Liver (tissue), 8 donors: ENCODE measurements at regions not wholly inside any gene's neighbourhood (a gene's known extent, or its start where the extent isn't known, plus 50 kb on each side); places are given as distances from the start of the nearest gene placed in this dataset.

ENCODE experiments used
- DNase-seq: peaks from one replicate; pipeline ENCODE4 v3.0.0-alpha.2; 2017; ENCODE audit warnings: low spot score
- H3K27ac ChIP-seq, 2 donors: one replicate each; pipeline ENCODE4 v1.7.0; 2013; ENCODE audit warnings: inconsistent platforms in 2 of 2, low read length in 2 of 2, control low read depth in 1 of 2, low read depth in 1 of 2, mild to moderate bottlenecking in 1 of 2
- H3K27me3 ChIP-seq, 4 donors: one replicate each; pipeline versions ENCODE4 v1.6.1 to v1.7.0; 2013; ENCODE audit warnings: low read length in 3 of 4, inconsistent platforms in 1 of 4, mild to moderate bottlenecking in 1 of 4, moderate library complexity in 1 of 4; ENCODE audit not compliant: control insufficient read depth in 4 of 4, insufficient read depth in 4 of 4
- H3K36me3 ChIP-seq, 4 donors: one replicate each; pipeline versions ENCODE4 v1.6.1 to v1.7.0; 2013; ENCODE audit warnings: low read length in 3 of 4, mild to moderate bottlenecking in 3 of 4, low read depth in 1 of 4, moderate library complexity in 1 of 4; ENCODE audit not compliant: control insufficient read depth in 4 of 4, insufficient read depth in 3 of 4
- H3K4me1 ChIP-seq, 4 donors: one replicate each; pipeline versions ENCODE4 v1.6.1 to v1.7.0; 2013; ENCODE audit warnings: low read length in 3 of 4, mild to moderate bottlenecking in 3 of 4, moderate library complexity in 1 of 4; ENCODE audit not compliant: control insufficient read depth in 4 of 4, insufficient read depth in 4 of 4
- H3K4me3 ChIP-seq, 3 donors: one replicate each; pipeline versions ENCODE4 v1.6.1 to v1.7.0; 2013; ENCODE audit warnings: low read length in 3 of 3, control low read depth in 1 of 3, low read depth in 1 of 3, mild to moderate bottlenecking in 1 of 3
- H3K9ac ChIP-seq, 2 donors: one replicate each; pipeline ENCODE4 v1.7.0; 2013; ENCODE audit warnings: low read length in 2 of 2, mild to moderate bottlenecking in 2 of 2, moderate library complexity in 2 of 2, control low read depth in 1 of 2, low read depth in 1 of 2
- H3K9me3 ChIP-seq, 4 donors: one replicate each; pipeline versions ENCODE4 v1.6.1 to v1.7.0; 2013; ENCODE audit warnings: low read length in 3 of 4; ENCODE audit not compliant: control insufficient read depth in 4 of 4
- EGR1 ChIP-seq, 2 donors: IDR thresholded peaks; 2 replicates each; pipeline ENCODE4 v1.6.1; 2016 to 2018; ENCODE audit warnings: antibody characterized with exemption in 2 of 2, low read depth in 2 of 2
- FOXA1 ChIP-seq: IDR thresholded peaks from 2 replicates; pipeline ENCODE4 v1.6.1; 2016; ENCODE audit warnings: antibody characterized with exemption
- FOXA2 ChIP-seq: IDR thresholded peaks from 2 replicates; pipeline ENCODE4 v1.6.1; 2016; ENCODE audit warnings: antibody characterized with exemption
- GABPA ChIP-seq, 2 donors: IDR thresholded peaks in 1 of 2; conservative IDR thresholded peaks in 1 of 2; 2 replicates each; pipeline ENCODE4 v1.6.1; 2016; ENCODE audit warnings: antibody characterized with exemption in 2 of 2, mild to moderate bottlenecking in 1 of 2, moderate library complexity in 1 of 2
- HNF4A ChIP-seq, 2 donors: conservative IDR thresholded peaks; 2 replicates each; pipeline ENCODE4 v1.6.1; 2016; ENCODE audit warnings: antibody characterized with exemption in 2 of 2, mild to moderate bottlenecking in 2 of 2
- HNF4G ChIP-seq: IDR thresholded peaks from 2 replicates; pipeline ENCODE4 v1.6.1; 2016; ENCODE audit warnings: antibody characterized with exemption
- JUND ChIP-seq, 2 donors: IDR thresholded peaks; 2 replicates each; pipeline ENCODE4 v1.6.1; 2016; ENCODE audit warnings: antibody characterized with exemption in 2 of 2
- NR2F2 ChIP-seq: IDR thresholded peaks from 2 replicates; pipeline ENCODE4 v1.6.1; 2016; ENCODE audit warnings: antibody characterized with exemption
- RAD21 ChIP-seq, 2 donors: IDR thresholded peaks; 2 replicates each; pipeline ENCODE4 v1.6.1; 2016; ENCODE audit warnings: antibody characterized with exemption in 2 of 2, mild to moderate bottlenecking in 2 of 2
- SP1 ChIP-seq: IDR thresholded peaks from 2 replicates; pipeline ENCODE4 v1.6.1; 2018; ENCODE audit warnings: antibody characterized with exemption, mild to moderate bottlenecking
- TAF1 ChIP-seq: conservative IDR thresholded peaks from 2 replicates; pipeline ENCODE4 v1.6.1; 2016; ENCODE audit warnings: antibody characterized with exemption, mild to moderate bottlenecking
- YY1 ChIP-seq: IDR thresholded peaks from 2 replicates; pipeline ENCODE4 v1.6.1; 2016; ENCODE audit warnings: antibody characterized with exemption, mild to moderate bottlenecking
- WGBS: extraction: QIAGEN DNeasy Blood & Tissue Kit; methylation state at CpG from one replicate; pipeline ENCODE4 v1.1.7; 2013; 5-methylcytosine and 5-hydroxymethylcytosine counted together
- TF ChIP-seq, protein P1 (sequence below): IDR thresholded peaks from 2 replicates; pipeline ENCODE4 v1.6.1; 2016; ENCODE audit warnings: antibody characterized with exemption, mild to moderate bottlenecking
- TF ChIP-seq, protein P2 (sequence below): IDR thresholded peaks from 2 replicates; pipeline ENCODE4 v1.6.1; 2016; ENCODE audit warnings: antibody characterized with exemption
- TF ChIP-seq, protein P3 (sequence below): fragments of 150-350 bp; IDR thresholded peaks from 2 replicates; pipeline ENCODE4 v1.5.1; 2017; ENCODE audit warnings: improper control_type of control experiment, low read depth, low read length; ENCODE audit not compliant: missing input control
- donor health status: healthy.
- donor health status: healthy.
- donor health status: healthy.
- donor health status: healthy.
- donor health status: healthy.

DNA sequence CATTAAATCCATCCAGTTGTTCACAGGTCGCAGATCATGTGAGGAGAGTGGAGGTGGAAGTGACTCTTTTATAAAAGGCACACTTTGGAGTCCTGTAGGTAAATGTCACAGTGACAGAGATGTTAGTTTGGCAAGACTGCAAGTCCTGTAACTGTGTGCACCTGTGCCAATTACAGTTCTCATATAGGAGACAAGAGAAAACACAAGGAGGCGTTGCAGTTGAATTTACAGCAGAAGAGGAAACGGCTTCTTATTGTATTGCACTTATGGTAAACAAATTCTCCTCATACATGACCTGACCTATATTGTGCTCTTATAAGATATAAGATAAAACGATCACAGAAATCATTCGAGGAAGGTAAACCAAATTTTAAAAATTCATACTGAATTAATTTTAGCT lies 732.8 kb upstream of the SLC10A2 start:
- H3K4me3 ChIP-seq: no peak overlapping the region
- TF ChIP-seq, protein P1, sequence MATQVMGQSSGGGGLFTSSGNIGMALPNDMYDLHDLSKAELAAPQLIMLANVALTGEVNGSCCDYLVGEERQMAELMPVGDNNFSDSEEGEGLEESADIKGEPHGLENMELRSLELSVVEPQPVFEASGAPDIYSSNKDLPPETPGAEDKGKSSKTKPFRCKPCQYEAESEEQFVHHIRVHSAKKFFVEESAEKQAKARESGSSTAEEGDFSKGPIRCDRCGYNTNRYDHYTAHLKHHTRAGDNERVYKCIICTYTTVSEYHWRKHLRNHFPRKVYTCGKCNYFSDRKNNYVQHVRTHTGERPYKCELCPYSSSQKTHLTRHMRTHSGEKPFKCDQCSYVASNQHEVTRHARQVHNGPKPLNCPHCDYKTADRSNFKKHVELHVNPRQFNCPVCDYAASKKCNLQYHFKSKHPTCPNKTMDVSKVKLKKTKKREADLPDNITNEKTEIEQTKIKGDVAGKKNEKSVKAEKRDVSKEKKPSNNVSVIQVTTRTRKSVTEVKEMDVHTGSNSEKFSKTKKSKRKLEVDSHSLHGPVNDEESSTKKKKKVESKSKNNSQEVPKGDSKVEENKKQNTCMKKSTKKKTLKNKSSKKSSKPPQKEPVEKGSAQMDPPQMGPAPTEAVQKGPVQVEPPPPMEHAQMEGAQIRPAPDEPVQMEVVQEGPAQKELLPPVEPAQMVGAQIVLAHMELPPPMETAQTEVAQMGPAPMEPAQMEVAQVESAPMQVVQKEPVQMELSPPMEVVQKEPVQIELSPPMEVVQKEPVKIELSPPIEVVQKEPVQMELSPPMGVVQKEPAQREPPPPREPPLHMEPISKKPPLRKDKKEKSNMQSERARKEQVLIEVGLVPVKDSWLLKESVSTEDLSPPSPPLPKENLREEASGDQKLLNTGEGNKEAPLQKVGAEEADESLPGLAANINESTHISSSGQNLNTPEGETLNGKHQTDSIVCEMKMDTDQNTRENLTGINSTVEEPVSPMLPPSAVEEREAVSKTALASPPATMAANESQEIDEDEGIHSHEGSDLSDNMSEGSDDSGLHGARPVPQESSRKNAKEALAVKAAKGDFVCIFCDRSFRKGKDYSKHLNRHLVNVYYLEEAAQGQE: no peak
- TF ChIP-seq TAF1: no peak
- TF ChIP-seq FOXA1: no peak
- no peak for TF ChIP-seq HNF4A (conservative IDR thresholded peaks at IDR 0.05)
- TF ChIP-seq HNF4G: no peak
- TF ChIP-seq, protein P2, sequence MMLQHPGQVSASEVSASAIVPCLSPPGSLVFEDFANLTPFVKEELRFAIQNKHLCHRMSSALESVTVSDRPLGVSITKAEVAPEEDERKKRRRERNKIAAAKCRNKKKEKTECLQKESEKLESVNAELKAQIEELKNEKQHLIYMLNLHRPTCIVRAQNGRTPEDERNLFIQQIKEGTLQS: no peak
- TF ChIP-seq NR2F2: no peak
- no peak for TF ChIP-seq EGR1 (IDR thresholded peaks at IDR 0.05; ENCODE audit: low read depth in 2 of 2)
- no peak for TF ChIP-seq SP1
- no peak for TF ChIP-seq FOXA2
- TF ChIP-seq RAD21 (IDR thresholded peaks at IDR 0.05): no peak
- no peak for TF ChIP-seq GABPA (IDR thresholded peaks at IDR 0.05 in 1 of 2, conservative IDR thresholded peaks at IDR 0.05 in 1 of 2)
- no peak overlapping the region for H3K27ac ChIP-seq
- no peaks in the 10 kb centered on the region for H3K36me3 ChIP-seq
- no peaks in the 10 kb centered on the region for H3K4me1 ChIP-seq
- H3K27me3 ChIP-seq: peaks cover 0 to 4% (median 0%) of the 10 kb centered on the region in 4 donors
- H3K9me3 ChIP-seq: no peaks in the 10 kb centered on the region
- no peak for DNase-seq
- 67% methylated on average over 5 of the region's 5 CpGs for WGBS
- H3K9ac ChIP-seq: no peak overlapping the region

DNA sequence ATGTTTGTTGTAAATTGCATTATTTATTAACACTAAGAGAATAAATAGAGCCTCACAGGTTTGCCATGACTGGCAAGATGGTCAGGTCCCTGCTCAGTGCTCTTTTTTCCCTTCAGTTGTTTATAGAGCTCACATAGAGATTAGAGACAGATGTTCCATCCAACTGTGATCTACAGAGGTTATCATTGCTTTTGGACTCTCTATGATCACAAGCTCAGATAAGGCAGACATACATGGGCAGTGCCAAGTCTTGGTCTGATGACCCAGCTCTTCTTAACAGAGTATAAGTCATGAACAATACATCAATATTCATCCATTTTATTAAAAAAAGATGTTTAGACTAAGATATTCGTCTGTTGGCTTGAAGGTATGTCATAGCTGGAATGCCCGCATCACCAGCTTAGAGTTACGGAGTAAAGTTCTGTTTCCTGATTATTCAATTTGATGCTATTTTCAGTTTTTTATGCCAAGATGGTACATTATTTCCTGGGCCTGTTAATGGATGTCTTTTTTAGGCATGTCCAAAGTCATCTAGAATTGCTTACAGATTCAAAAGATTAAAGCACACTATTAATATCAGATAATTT lies 729.8 kb upstream of the SLC10A2 start:
- Histone ChIP-seq H3K27ac (no peak overlapping the region), H3K4me1 (no peaks in the 10 kb centered on the region), H3K4me3 (no peak overlapping the region), H3K36me3 (no peaks in the 10 kb centered on the region), H3K27me3 (no peaks in the 10 kb centered on the region), H3K9ac (no peak overlapping the region), H3K9me3 (no peaks in the 10 kb centered on the region)
- no peak for DNase-seq
- TF ChIP-seq, protein P1: no peak
- no peak for TF ChIP-seq YY1
- TF ChIP-seq, protein P2: no peak
- TF ChIP-seq NR2F2: no peak
- TF ChIP-seq, protein P3, sequence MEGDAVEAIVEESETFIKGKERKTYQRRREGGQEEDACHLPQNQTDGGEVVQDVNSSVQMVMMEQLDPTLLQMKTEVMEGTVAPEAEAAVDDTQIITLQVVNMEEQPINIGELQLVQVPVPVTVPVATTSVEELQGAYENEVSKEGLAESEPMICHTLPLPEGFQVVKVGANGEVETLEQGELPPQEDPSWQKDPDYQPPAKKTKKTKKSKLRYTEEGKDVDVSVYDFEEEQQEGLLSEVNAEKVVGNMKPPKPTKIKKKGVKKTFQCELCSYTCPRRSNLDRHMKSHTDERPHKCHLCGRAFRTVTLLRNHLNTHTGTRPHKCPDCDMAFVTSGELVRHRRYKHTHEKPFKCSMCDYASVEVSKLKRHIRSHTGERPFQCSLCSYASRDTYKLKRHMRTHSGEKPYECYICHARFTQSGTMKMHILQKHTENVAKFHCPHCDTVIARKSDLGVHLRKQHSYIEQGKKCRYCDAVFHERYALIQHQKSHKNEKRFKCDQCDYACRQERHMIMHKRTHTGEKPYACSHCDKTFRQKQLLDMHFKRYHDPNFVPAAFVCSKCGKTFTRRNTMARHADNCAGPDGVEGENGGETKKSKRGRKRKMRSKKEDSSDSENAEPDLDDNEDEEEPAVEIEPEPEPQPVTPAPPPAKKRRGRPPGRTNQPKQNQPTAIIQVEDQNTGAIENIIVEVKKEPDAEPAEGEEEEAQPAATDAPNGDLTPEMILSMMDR: no peak
- TF ChIP-seq GABPA (IDR thresholded peaks at IDR 0.05 in 1 of 2, conservative IDR thresholded peaks at IDR 0.05 in 1 of 2): no peak
- no peak for TF ChIP-seq SP1
- TF ChIP-seq JUND (IDR thresholded peaks at IDR 0.05): no peak
- 74% methylated on average over 3 of the region's 3 CpGs for WGBS
